Fibroblast of skin of left quadriceps (primary cell): ENCODE measurements at regions not wholly inside any gene's neighbourhood (a gene's known extent, or its start where the extent isn't known, plus 50 kb on each side); places are given as distances from the start of the nearest gene placed in this dataset.

Experiments
- DNase-seq, 2 experiments: peaks; one replicate each; pipeline ENCODE4 v3.0.0-alpha.2; 2013; ENCODE audit warnings: low read depth in 2 of 2

- DNase-seq, result no peak
Measured at GRCh38 chr12:81958406-81958805, 199.3 kb upstream of the PPFIA2 start.

GRCh38 chr12:81957631-81958030 is 198.5 kb upstream of the PPFIA2 start:
- no peak for DNase-seq

- no peak for DNase-seq
Measured at GRCh38 chr12:81956468-81956860, 197.3 kb upstream of the PPFIA2 start.

GRCh38 chr12:81953541-81953940 is 194.4 kb upstream of the PPFIA2 start:
- no peak for DNase-seq

GRCh38 chr12:81950871-81951270 is 191.7 kb upstream of the PPFIA2 start:
- no peak for DNase-seq

- DNase-seq, result no peak
Measured at GRCh38 chr12:81949841-81950308, 190.7 kb upstream of the PPFIA2 start.

- no peak for DNase-seq
Measured at GRCh38 chr12:81949416-81949815, 190.3 kb upstream of the PPFIA2 start.

- no peak for DNase-seq
Measured at GRCh38 chr12:81944886-81945285, 185.7 kb upstream of the PPFIA2 start.

GRCh38 chr12:81942594-81942993 is 183.4 kb upstream of the PPFIA2 start:
- no peak for DNase-seq

- no peak for DNase-seq
Measured at GRCh38 chr12:81930037-81930436, 170.9 kb upstream of the PPFIA2 start.

- DNase-seq, result no peak
Measured at GRCh38 chr12:81896771-81897170, 137.6 kb upstream of the PPFIA2 start.

GRCh38 chr12:81888961-81889360 is 129.8 kb upstream of the PPFIA2 start:
- no peak for DNase-seq

- no peak for DNase-seq
Measured at GRCh38 chr12:81888106-81888740, 129.1 kb upstream of the PPFIA2 start.

GRCh38 chr12:81874586-81874985 is 115.4 kb upstream of the PPFIA2 start:
- DNase-seq, result no peak

GRCh38 chr12:81874166-81874565 is 115.0 kb upstream of the PPFIA2 start:
- no peak for DNase-seq

GRCh38 chr12:81872400-81872799 is 113.2 kb upstream of the PPFIA2 start:
- DNase-seq, result no peak

- DNase-seq, result no peak
Measured at GRCh38 chr12:81866081-81866480, 106.9 kb upstream of the PPFIA2 start.

GRCh38 chr12:81863406-81863805 is 104.3 kb upstream of the PPFIA2 start:
- no peak for DNase-seq

- no peak for DNase-seq
Measured at GRCh38 chr12:81859521-81859920, 100.4 kb upstream of the PPFIA2 start.

GRCh38 chr12:81843599-81843998 is 84.4 kb upstream of the PPFIA2 start:
- DNase-seq, result no peak

GRCh38 chr12:81835783-81836182 is 76.6 kb upstream of the PPFIA2 start:
- no peak for DNase-seq

GRCh38 chr12:81819991-81820633 is 61.0 kb upstream of the PPFIA2 start:
- no peak for DNase-seq

- no peak for DNase-seq
Measured at GRCh38 chr12:81815611-81816010, 56.5 kb upstream of the PPFIA2 start.

GRCh38 chr12:81811778-81812125 is 52.6 kb upstream of the PPFIA2 start:
- no peak for DNase-seq
